ENCODE measurements at regions not wholly inside any gene's neighbourhood (a gene's known extent, or its start where the extent isn't known, plus 50 kb on each side); places are given as distances from the start of the nearest gene placed in this dataset.

DNA sequence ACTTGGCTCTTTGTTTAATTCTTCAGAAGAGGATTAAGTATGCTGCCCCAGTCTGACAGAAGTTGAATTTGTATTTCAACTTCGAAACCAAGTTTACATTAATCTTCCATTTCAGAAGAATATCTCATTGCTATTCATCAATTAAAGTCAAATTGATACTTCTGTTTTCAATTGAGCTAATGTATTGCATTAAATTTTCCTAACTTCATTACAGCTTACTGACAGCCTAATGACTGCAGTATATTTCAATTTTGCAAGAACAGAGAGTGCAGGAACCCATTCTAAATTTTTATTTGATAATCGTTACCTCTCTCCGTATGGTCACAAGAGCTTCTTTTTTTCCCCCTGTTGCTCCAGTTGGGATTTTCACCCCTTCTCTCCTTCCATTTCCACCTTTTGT lies 218.0 kb downstream of the CALCRL start:
- ChIA-PET CTCF (no interaction called here), POLR2A (ENCODE audit: low non-redundant PET) (no interaction called here)
- TF ChIP-seq, protein P1, sequence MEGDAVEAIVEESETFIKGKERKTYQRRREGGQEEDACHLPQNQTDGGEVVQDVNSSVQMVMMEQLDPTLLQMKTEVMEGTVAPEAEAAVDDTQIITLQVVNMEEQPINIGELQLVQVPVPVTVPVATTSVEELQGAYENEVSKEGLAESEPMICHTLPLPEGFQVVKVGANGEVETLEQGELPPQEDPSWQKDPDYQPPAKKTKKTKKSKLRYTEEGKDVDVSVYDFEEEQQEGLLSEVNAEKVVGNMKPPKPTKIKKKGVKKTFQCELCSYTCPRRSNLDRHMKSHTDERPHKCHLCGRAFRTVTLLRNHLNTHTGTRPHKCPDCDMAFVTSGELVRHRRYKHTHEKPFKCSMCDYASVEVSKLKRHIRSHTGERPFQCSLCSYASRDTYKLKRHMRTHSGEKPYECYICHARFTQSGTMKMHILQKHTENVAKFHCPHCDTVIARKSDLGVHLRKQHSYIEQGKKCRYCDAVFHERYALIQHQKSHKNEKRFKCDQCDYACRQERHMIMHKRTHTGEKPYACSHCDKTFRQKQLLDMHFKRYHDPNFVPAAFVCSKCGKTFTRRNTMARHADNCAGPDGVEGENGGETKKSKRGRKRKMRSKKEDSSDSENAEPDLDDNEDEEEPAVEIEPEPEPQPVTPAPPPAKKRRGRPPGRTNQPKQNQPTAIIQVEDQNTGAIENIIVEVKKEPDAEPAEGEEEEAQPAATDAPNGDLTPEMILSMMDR (conservative IDR thresholded peaks at IDR 0.05; ENCODE audit: low read depth) = no peak
- no peak overlapping the region for H3K27ac ChIP-seq
- DNase-seq (ENCODE audit: low spot score) = no peak

DNA sequence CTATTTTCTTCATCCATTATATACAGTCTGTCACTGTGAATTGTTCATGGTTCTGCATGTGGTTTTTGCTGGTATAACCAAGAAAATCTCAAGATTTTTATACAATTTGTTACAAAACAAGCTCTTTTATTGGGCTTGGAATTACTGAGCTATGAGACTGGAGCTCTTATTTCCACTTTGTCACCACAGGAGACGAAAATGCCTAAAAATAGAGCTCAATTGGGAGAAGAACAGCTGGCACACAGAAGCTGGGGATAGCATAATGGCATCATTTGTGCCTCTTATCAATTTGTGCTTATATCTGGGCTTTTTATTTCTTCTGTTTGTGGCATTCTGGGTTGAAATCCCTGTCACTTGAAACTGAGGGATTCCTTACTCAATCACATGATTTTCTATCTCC lies 219.1 kb downstream of the CALCRL start:
- ChIA-PET POLR2A (ENCODE audit: low non-redundant PET) (no interaction called here), CTCF (no interaction called here)
- no peak for DNase-seq (ENCODE audit: low spot score)
- no peak overlapping the region for H3K27ac ChIP-seq
- TF ChIP-seq, protein P1 (conservative IDR thresholded peaks at IDR 0.05; ENCODE audit: low read depth) = no peak

- ChIA-PET POLR2A (ENCODE audit: low non-redundant PET) (no interaction called here), CTCF (no interaction called here)
- DNase-seq (ENCODE audit: low spot score) = no peak
- TF ChIP-seq, protein P1 (conservative IDR thresholded peaks at IDR 0.05; ENCODE audit: low read depth) = no peak
- no peak overlapping the region for H3K27ac ChIP-seq
Measured at GRCh38 chr2:187224989-187225388, 223.1 kb downstream of the CALCRL start.

GRCh38 chr2:187220071-187220470 lies 228.0 kb downstream of the CALCRL start:
- POLR2A ChIA-PET (ENCODE audit: low non-redundant PET) = no interaction called here
- DNase-seq (ENCODE audit: low spot score) = no peak
- H3K27ac ChIP-seq = no peak overlapping the region
- TF ChIP-seq, protein P1 (conservative IDR thresholded peaks at IDR 0.05; ENCODE audit: low read depth) = no peak
- CTCF ChIA-PET = no interaction called here

- H3K27ac ChIP-seq = no peak overlapping the region
- TF ChIP-seq, protein P1 (conservative IDR thresholded peaks at IDR 0.05; ENCODE audit: low read depth) = no peak
- no peak for DNase-seq (ENCODE audit: low spot score)
- CTCF ChIA-PET = interaction anchor here (0.6 kb wide), 1 partner anchor 226 kb away, joined by 3 read pairs; no protein-coding TSS in a partner anchor
- POLR2A ChIA-PET (ENCODE audit: low non-redundant PET) = no interaction called here
Measured at GRCh38 chr2:187215532-187216240, 232.4 kb downstream of the CALCRL start.

- H3K27ac ChIP-seq = no peak overlapping the region
- POLR2A ChIA-PET (ENCODE audit: low non-redundant PET) = no interaction called here
- CTCF ChIA-PET = interaction anchor here (0.5 kb wide), 1 partner anchor 644 kb away, joined by 3 read pairs; no protein-coding TSS in a partner anchor
- TF ChIP-seq, protein P1 (conservative IDR thresholded peaks at IDR 0.05; ENCODE audit: low read depth) = no peak
- no peak for DNase-seq (ENCODE audit: low spot score)
Measured at GRCh38 chr2:187214306-187214705, 233.7 kb downstream of the CALCRL start.

All from RWPE1 (cell line).